Chondrocyte (in vitro differentiated cells): ENCODE measurements at regions not wholly inside any gene's neighbourhood (a gene's known extent, or its start where the extent isn't known, plus 50 kb on each side); places are given as distances from the start of the nearest gene placed in this dataset.

Experiments
- DNase-seq: peaks from one replicate; pipeline ENCODE4 v3.0.0; 2021; ENCODE audit warnings: mixed read lengths, low spot score
- H3K27ac Mint-ChIP-seq: one replicate; pipeline ENCODE4 v1.8.0; 2021; ENCODE audit warnings: mild to moderate bottlenecking, moderate library complexity, mixed read lengths; ENCODE audit not compliant: unreplicated experiment
- H3K27me3 Mint-ChIP-seq: 2 replicates; pipeline ENCODE4 v1.8.0; 2021; ENCODE audit warnings: low read depth, mixed read lengths
- H3K36me3 Mint-ChIP-seq: 2 replicates; pipeline ENCODE4 v1.8.0; 2021; ENCODE audit warnings: low read depth, mixed read lengths
- H3K4me1 Mint-ChIP-seq: 2 replicates; pipeline ENCODE4 v1.8.0; 2021; ENCODE audit warnings: low read depth, mild to moderate bottlenecking, mixed read lengths
- H3K4me3 Mint-ChIP-seq: one replicate; pipeline ENCODE4 v1.8.0; 2021; ENCODE audit warnings: mild to moderate bottlenecking, moderate library complexity, mixed read lengths; ENCODE audit not compliant: unreplicated experiment
- H3K9me3 Mint-ChIP-seq: 2 replicates; pipeline ENCODE4 v1.8.0; 2021; ENCODE audit warnings: low read depth, mixed read lengths
- TF ChIP-seq, protein P1 (sequence below): fragments of 200-600 bp; sonication (generic); IDR thresholded peaks from 2 replicates; pipeline ENCODE4 v1.5.0; 2021; ENCODE audit warnings: antibody characterized with exemption, mild to moderate bottlenecking, moderate library complexity

DNA sequence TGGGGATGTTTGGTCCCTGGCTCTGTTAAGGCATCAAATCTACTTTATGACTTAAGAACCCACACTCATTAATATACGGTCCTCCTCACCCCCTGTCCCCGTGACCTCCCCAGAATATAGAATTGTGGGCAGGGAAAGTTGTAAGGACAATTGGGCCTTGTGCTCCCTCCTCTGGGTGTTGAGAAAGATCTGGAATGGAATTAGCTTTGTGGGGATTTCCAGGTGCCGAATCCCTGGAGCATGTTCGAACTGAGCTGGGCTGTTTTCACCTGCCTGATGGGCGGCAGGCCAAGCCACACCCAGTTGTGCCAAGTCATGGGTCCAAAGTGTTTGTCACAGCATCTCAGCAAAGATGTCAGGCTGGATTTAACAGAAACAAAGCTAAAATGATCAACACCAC lies 349.3 kb upstream of the KLF3 start:
- Mint-ChIP-seq H3K4me3 (no peak overlapping the region), H3K36me3 (no peaks in the 10 kb centered on the region), H3K27me3 (no peaks in the 10 kb centered on the region), H3K27ac (no peak overlapping the region), H3K9me3 (peaks cover 6% of the 10 kb centered on the region), H3K4me1 (peaks cover 24% of the 10 kb centered on the region)
- DNase-seq, result no peak
- TF ChIP-seq, protein P1, sequence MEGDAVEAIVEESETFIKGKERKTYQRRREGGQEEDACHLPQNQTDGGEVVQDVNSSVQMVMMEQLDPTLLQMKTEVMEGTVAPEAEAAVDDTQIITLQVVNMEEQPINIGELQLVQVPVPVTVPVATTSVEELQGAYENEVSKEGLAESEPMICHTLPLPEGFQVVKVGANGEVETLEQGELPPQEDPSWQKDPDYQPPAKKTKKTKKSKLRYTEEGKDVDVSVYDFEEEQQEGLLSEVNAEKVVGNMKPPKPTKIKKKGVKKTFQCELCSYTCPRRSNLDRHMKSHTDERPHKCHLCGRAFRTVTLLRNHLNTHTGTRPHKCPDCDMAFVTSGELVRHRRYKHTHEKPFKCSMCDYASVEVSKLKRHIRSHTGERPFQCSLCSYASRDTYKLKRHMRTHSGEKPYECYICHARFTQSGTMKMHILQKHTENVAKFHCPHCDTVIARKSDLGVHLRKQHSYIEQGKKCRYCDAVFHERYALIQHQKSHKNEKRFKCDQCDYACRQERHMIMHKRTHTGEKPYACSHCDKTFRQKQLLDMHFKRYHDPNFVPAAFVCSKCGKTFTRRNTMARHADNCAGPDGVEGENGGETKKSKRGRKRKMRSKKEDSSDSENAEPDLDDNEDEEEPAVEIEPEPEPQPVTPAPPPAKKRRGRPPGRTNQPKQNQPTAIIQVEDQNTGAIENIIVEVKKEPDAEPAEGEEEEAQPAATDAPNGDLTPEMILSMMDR, result no peak

DNA sequence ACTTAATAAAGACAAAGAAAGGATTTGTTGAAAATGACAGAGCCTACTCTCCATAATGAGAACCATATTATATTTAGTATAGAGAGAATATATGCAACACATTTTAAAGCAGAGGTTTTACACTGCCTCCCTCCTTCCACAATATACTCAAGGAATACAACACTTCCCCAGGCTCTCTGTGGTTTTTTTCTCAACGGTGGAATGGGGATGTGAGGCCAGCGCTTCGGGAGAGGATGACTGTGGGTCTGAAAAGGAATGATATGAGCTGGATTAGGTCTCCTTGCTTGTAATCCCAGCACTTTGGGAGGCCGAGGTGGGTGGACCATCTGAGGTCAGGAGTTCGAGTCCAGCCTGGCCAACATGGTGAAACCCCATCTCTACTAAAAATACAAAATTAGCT lies 348.7 kb upstream of the KLF3 start:
- H3K36me3 Mint-ChIP-seq, result no peaks in the 10 kb centered on the region
- TF ChIP-seq, protein P1, result no peak
- no peak for DNase-seq
- H3K9me3 Mint-ChIP-seq, result peaks cover 6% of the 10 kb centered on the region
- peaks cover 30% of the 10 kb centered on the region for H3K4me1 Mint-ChIP-seq
- no peak overlapping the region for H3K27ac Mint-ChIP-seq
- no peaks in the 10 kb centered on the region for H3K27me3 Mint-ChIP-seq
- no peak overlapping the region for H3K4me3 Mint-ChIP-seq

DNA sequence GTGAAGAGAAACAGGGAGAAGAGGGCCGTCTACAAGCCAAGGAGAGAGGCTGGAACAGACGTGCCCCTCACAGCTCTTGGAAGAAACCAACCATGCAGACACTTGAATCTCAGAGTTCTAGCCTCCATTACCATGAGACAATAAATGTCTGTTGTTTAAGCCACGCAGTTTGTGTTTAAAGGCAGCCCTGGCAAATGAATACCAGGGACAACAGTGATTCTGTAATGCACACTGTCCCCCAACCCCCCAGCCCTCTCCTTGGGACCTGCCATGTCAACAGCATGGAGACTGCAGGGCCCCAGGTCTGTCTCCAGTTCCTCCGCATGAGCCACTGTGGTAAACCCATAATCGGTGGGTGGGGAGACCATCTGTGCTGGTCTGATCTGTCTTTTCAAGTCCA lies 348.0 kb upstream of the KLF3 start:
- Mint-ChIP-seq H3K4me1 (peaks cover 30% of the 10 kb centered on the region), H3K27me3 (no peaks in the 10 kb centered on the region), H3K27ac (no peak overlapping the region), H3K9me3 (peaks cover 6% of the 10 kb centered on the region), H3K4me3 (no peak overlapping the region), H3K36me3 (no peaks in the 10 kb centered on the region)
- no peak for DNase-seq
- TF ChIP-seq, protein P1, result no peak

DNA sequence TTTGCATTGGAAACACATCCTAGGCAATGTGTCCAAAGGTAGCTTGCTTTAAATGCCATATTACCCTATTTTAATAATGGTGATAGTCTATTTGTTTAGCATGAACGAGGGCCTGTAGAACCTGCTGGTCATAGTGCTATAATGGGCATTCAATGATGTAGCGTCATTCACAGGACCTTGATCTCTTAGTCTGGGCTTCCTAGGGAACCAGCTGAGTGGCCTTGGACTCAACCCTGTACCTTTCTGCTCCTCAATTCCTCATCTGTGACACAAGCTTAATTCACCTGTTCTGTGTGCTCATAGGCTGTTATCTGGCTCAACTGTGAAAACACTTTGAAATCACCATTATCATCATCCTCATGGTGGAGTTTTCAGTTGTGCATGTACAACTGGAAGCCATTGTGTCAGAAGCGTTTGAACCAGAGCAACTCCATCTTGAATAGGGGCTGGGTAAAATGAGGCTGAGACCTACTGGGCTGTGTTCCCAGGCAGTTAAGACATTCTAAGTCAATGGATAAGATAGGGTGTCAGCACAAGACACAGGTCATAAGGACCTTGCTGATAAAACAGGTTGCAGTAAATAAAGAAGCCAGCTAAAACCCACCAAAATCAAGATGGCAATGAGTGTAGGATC lies 346.8 kb upstream of the KLF3 start:
- Mint-ChIP-seq H3K4me1 (peaks cover 31% of the 10 kb centered on the region), H3K27ac (no peak overlapping the region), H3K9me3 (peaks cover 4% of the 10 kb centered on the region), H3K4me3 (no peak overlapping the region), H3K36me3 (no peaks in the 10 kb centered on the region), H3K27me3 (no peaks in the 10 kb centered on the region)
- TF ChIP-seq, protein P1, result no peak
- no peak for DNase-seq

DNA sequence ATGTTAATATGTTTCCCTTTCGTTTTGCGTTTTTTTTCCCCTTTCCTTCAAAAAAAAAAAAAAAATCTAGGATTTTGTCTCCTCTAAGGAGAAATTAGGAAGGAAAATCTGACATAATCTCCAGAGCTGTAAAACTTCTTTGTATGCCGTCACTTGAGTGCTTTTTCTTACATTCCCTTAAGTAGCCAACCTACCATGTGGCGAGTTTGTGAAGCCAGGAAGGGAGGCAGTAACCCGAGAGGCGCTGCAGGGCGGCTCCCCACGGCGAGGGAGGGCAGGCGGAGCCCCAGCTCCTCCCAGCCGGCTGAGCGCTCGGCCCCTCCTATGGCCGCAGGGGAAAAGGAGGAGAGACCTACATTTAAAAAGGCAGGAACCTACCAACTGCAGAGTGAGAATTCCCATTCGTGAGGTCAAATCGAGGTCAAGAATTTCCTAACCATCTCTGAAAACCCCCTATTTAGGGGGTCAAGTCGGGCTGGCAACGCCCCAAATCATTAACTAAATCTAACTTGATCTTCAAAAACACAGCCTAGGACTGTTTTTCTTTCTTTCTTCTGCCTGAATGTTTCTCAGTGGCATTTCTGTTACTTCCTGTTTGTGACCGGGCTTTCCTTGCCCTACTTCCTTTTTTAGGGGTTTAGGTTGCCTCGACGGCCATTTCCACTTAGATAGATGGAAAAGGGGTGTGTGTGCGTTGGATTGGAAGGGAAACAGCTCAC lies 345.1 kb upstream of the KLF3 start:
- H3K36me3 Mint-ChIP-seq, result no peaks in the 10 kb centered on the region
- H3K27ac Mint-ChIP-seq, result peak overlapping the region; percentile 88
- peak overlapping the region; percentile 46 for H3K4me3 Mint-ChIP-seq
- H3K9me3 Mint-ChIP-seq, result no peaks in the 10 kb centered on the region
- H3K4me1 Mint-ChIP-seq, result peaks cover 36% of the 10 kb centered on the region
- TF ChIP-seq, protein P1, result no peak
- DNase-seq, result no peak
- H3K27me3 Mint-ChIP-seq, result no peaks in the 10 kb centered on the region
